Progenitor cell of endocrine pancreas (in vitro differentiated cells): ENCODE measurements at regions not wholly inside any gene's neighbourhood (a gene's known extent, or its start where the extent isn't known, plus 50 kb on each side); places are given as distances from the start of the nearest gene placed in this dataset.

Experiments used
- DNase-seq: peaks from one replicate; pipeline ENCODE4 v3.0.0; 2021; ENCODE audit warnings: low spot score; ENCODE audit not compliant: unreplicated experiment
- H3K27ac Mint-ChIP-seq: 2 replicates; pipeline ENCODE4 v1.8.0; 2021; ENCODE audit warnings: mild to moderate bottlenecking, moderate library complexity, mixed read lengths
- H3K27me3 Mint-ChIP-seq: 2 replicates; pipeline ENCODE4 v1.8.0; 2021; ENCODE audit warnings: mixed read lengths
- H3K36me3 Mint-ChIP-seq: 2 replicates; pipeline ENCODE4 v1.8.0; 2022; ENCODE audit warnings: mixed read lengths; ENCODE audit not compliant: insufficient read depth
- H3K4me1 Mint-ChIP-seq: 2 replicates; pipeline ENCODE4 v1.8.0; 2021; ENCODE audit warnings: low read depth, mixed read lengths
- H3K4me3 Mint-ChIP-seq: 2 replicates; pipeline ENCODE4 v1.8.0; 2021; ENCODE audit warnings: low read depth, mild to moderate bottlenecking, moderate library complexity, mixed read lengths
- H3K9me3 Mint-ChIP-seq: 2 replicates; pipeline ENCODE4 v1.8.0; 2021; ENCODE audit warnings: low read depth, mixed read lengths
- TF ChIP-seq, protein P1 (sequence below): fragments of 200-600 bp; sonication (generic); IDR thresholded peaks from one replicate; pipeline ENCODE4 v1.5.0; 2021; ENCODE audit warnings: antibody characterized with exemption, mild to moderate bottlenecking; ENCODE audit not compliant: unreplicated experiment

DNA sequence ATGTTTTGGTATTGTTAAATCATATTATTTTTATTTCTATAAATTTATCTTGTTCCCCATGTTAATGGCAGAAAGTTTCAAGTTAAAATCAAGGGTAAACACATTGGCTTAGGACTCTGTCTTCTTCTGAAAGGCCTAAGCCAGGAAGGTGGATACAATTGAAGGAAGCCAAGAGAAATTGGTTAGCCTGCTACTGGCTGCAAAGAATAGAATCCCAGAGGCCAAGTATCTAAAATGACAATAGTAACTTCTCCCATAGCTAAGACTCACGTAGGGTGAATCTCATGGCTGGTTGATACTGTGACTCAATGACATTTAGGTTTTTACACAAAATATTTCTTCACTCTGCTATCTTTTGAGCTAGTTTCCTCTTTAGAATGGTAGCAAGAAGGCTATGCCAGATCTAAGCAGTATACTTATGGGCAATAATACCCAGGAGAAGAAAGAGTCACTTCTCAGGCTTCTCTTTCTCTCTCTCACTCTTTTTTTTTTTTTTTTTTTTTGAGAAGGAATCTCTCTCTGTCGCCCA lies 621.5 kb upstream of the TBL1XR1 start:
- Mint-ChIP-seq H3K4me3 (no peak overlapping the region), H3K9me3 (no peaks in the 10 kb centered on the region), H3K4me1 (peaks cover 11% of the 10 kb centered on the region), H3K27ac (no peak overlapping the region), H3K27me3 (no peaks in the 10 kb centered on the region), H3K36me3 (no peaks in the 10 kb centered on the region)
- TF ChIP-seq, protein P1, sequence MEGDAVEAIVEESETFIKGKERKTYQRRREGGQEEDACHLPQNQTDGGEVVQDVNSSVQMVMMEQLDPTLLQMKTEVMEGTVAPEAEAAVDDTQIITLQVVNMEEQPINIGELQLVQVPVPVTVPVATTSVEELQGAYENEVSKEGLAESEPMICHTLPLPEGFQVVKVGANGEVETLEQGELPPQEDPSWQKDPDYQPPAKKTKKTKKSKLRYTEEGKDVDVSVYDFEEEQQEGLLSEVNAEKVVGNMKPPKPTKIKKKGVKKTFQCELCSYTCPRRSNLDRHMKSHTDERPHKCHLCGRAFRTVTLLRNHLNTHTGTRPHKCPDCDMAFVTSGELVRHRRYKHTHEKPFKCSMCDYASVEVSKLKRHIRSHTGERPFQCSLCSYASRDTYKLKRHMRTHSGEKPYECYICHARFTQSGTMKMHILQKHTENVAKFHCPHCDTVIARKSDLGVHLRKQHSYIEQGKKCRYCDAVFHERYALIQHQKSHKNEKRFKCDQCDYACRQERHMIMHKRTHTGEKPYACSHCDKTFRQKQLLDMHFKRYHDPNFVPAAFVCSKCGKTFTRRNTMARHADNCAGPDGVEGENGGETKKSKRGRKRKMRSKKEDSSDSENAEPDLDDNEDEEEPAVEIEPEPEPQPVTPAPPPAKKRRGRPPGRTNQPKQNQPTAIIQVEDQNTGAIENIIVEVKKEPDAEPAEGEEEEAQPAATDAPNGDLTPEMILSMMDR, result no peak
- no peak for DNase-seq

DNA sequence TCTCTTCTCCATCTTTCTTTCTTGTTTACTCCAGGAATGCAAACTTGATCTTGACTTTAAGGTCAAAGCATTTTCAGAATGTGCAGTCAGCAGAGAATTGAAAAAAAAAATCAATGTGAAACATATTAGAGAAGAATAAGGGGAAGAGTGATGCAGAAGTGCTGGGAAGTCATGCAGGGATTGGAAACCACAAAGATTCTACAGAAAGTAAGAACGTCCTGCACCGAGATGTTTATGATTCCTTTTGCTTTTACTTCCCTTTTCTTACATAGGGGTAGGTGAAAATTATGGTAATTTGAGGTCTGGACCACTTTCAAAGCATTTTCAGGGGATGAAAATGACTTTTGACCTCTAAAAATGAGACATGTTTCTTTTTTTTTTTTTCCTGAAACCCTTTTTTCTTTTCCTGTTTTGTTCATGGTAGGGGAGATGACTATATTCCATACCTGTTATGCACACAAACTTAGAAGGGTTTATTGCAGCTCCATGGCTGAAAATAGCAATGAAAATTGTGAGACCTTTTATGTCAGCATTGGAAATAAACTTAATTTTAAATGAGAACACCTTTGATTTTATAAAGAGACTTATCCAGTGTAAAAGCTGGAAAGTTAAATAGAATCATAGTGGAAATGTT lies 623.5 kb upstream of the TBL1XR1 start:
- no peak for DNase-seq
- Mint-ChIP-seq H3K36me3 (no peaks in the 10 kb centered on the region), H3K9me3 (no peaks in the 10 kb centered on the region), H3K27me3 (no peaks in the 10 kb centered on the region), H3K4me1 (peaks cover 24% of the 10 kb centered on the region), H3K27ac (no peak overlapping the region), H3K4me3 (no peak overlapping the region)
- TF ChIP-seq, protein P1, result no peak

DNA sequence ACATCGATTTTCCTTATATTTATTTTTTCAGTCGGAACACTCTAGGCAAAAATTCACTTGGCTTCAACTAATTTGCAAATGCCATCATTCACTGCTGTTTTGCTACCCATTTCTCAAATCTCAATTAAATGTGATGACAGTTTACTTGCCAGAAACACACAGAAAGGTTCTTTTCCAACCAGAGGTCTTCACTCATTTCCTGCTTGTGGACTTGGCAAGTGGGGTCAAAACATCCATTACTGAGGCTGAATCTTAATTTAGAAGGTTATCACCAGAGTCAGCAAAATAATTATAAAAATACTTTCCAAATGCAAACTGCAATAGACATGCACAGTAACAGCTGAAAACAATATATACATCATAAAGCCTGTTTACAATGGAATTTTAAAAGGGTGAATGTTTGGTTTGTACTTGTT lies 625.4 kb upstream of the TBL1XR1 start:
- DNase-seq, result no peak
- peaks cover 33% of the 10 kb centered on the region for H3K4me1 Mint-ChIP-seq
- H3K27ac Mint-ChIP-seq, result no peak overlapping the region
- no peaks in the 10 kb centered on the region for H3K27me3 Mint-ChIP-seq
- no peaks in the 10 kb centered on the region for H3K9me3 Mint-ChIP-seq
- H3K36me3 Mint-ChIP-seq, result no peaks in the 10 kb centered on the region
- TF ChIP-seq, protein P1, result no peak
- H3K4me3 Mint-ChIP-seq, result no peak overlapping the region

DNA sequence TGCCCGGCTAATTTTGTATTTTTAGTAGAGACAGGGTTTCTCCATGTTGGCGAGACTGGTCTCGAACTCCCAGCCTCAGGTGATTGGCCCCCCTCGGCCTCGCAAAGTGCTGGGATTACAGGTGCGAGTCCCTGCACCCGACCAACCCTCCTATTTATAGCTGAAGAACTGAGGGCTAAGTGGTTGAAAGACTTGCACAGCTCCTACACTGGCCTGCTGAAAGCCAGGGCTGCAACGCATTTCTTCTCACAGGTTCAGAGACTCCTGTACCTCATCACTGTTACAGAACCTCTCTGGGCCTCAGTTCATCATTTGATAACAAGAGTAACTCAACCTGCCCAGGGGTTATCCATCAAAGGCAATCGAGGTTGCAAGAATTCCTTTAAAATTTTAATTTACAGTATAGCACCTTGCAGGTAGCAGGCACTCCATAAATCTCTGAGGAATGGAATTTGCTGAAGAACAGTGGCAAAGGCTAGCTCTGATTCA lies 626.5 kb upstream of the TBL1XR1 start:
- Mint-ChIP-seq H3K9me3 (no peaks in the 10 kb centered on the region), H3K36me3 (no peaks in the 10 kb centered on the region), H3K27me3 (no peaks in the 10 kb centered on the region), H3K4me3 (no peak overlapping the region), H3K4me1 (peaks cover 40% of the 10 kb centered on the region), H3K27ac (no peak overlapping the region)
- TF ChIP-seq, protein P1, result no peak
- DNase-seq, result no peak

DNA sequence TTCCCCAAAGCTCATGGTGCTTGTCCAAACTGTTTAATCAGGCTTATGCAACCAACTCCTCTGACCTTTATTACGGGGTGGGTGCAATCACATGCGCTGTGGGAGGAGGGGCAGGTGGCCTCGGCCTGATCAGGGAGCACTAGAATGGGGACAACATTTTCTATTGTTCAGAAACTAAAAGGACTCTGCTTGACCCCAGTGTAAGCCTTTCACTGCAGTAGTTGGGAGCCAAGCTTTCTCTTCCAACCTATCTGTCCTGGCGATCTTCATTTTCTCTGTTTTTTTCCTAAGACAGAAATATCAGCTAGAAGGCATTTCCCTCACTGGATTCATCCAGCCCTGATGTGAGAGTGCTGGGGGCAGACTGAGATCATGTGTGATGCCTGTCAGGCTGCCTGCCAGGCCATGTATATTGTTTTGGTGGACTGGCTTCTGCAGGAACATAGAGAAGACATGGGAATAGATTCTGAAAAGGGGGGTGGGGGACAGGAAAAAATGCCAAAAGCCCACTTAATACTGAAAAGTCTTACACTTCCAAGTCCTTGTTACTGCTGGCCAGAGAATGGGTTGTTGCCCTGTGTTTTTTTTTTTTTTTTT lies 627.0 kb upstream of the TBL1XR1 start:
- Mint-ChIP-seq H3K27me3 (no peaks in the 10 kb centered on the region), H3K27ac (peak overlapping the region; percentile 87), H3K4me1 (peaks cover 40% of the 10 kb centered on the region), H3K36me3 (no peaks in the 10 kb centered on the region), H3K9me3 (no peaks in the 10 kb centered on the region), H3K4me3 (no peak overlapping the region)
- DNase-seq, result no peak
- TF ChIP-seq, protein P1, result no peak
